Mesothelial cell of epicardium (in vitro differentiated cells): ENCODE measurements at regions not wholly inside any gene's neighbourhood (a gene's known extent, or its start where the extent isn't known, plus 50 kb on each side); places are given as distances from the start of the nearest gene placed in this dataset.
"Not testable (repeated sequence)": the region's sequence is repeated elsewhere in the genome, so short reads cannot be mapped to it uniquely, and the experiment has no call there.

Source experiments
- DNase-seq, 2 experiments: peaks; one replicate each; pipeline ENCODE4 v3.0.0; 2021; ENCODE audit warnings: low spot score in 2 of 2; ENCODE audit not compliant: unreplicated experiment in 2 of 2
- H3K27ac Mint-ChIP-seq: 2 replicates; pipeline ENCODE4 v1.8.0; 2021; ENCODE audit warnings: mixed read lengths
- H3K27me3 Mint-ChIP-seq: 2 replicates; pipeline ENCODE4 v1.8.0; 2021; ENCODE audit warnings: low read depth, mixed read lengths
- H3K36me3 Mint-ChIP-seq: 2 replicates; pipeline ENCODE4 v1.8.0; 2021; ENCODE audit warnings: mixed read lengths
- H3K4me1 Mint-ChIP-seq: 2 replicates; pipeline ENCODE4 v1.8.0; 2021; ENCODE audit warnings: mixed read lengths
- H3K4me3 Mint-ChIP-seq: 2 replicates; pipeline ENCODE4 v1.8.0; 2021; ENCODE audit warnings: mild to moderate bottlenecking, moderate library complexity, mixed read lengths
- H3K9me3 Mint-ChIP-seq: 2 replicates; pipeline ENCODE4 v1.8.0; 2021; ENCODE audit warnings: mixed read lengths
- CTCF ChIP-seq: fragments of 200-600 bp; sonication (generic); IDR thresholded peaks from one replicate; pipeline ENCODE4 v1.5.0; 2021; ENCODE audit warnings: antibody characterized with exemption; ENCODE audit not compliant: unreplicated experiment

GRCh38 chr6:151692216-151692615, 115.3 kb upstream of the ESR1 start:
- H3K36me3 Mint-ChIP-seq = no peaks in the 10 kb centered on the region
- H3K27ac Mint-ChIP-seq = no peak overlapping the region
- TF ChIP-seq CTCF = no peak
- no peak overlapping the region for H3K4me3 Mint-ChIP-seq
- H3K9me3 Mint-ChIP-seq = no peaks in the 10 kb centered on the region
- no peaks in the 10 kb centered on the region for H3K27me3 Mint-ChIP-seq
- DNase-seq = no peak
- H3K4me1 Mint-ChIP-seq = no peaks in the 10 kb centered on the region

- Mint-ChIP-seq H3K9me3 (no peaks in the 10 kb centered on the region), H3K27ac (no peak overlapping the region), H3K27me3 (no peaks in the 10 kb centered on the region), H3K4me3 (no peak overlapping the region), H3K4me1 (no peaks in the 10 kb centered on the region), H3K36me3 (no peaks in the 10 kb centered on the region)
- no peak for DNase-seq
- no peak for TF ChIP-seq CTCF
These were observed 114.1 kb upstream of the ESR1 start for GRCh38 chr6:151693366-151693765.

- no peaks in the 10 kb centered on the region for H3K36me3 Mint-ChIP-seq
- H3K4me1 Mint-ChIP-seq = no peaks in the 10 kb centered on the region
- no peak for TF ChIP-seq CTCF
- no peaks in the 10 kb centered on the region for H3K9me3 Mint-ChIP-seq
- DNase-seq = no peak
- no peak overlapping the region for H3K27ac Mint-ChIP-seq
- no peaks in the 10 kb centered on the region for H3K27me3 Mint-ChIP-seq
- no peak overlapping the region for H3K4me3 Mint-ChIP-seq
These were observed 112.3 kb upstream of the ESR1 start for GRCh38 chr6:151695156-151695555.

- H3K36me3 Mint-ChIP-seq, H3K4me1 Mint-ChIP-seq, H3K9me3 Mint-ChIP-seq, H3K27me3 Mint-ChIP-seq, H3K4me3 Mint-ChIP-seq, H3K27ac Mint-ChIP-seq, DNase-seq: not testable (repeated sequence)
These were observed 111.2 kb upstream of the ESR1 start for GRCh38 chr6:151696302-151696701.

GRCh38 chr6:151698931-151699700, 108.4 kb upstream of the ESR1 start:
- H3K27me3 Mint-ChIP-seq = peaks cover 1% of the 10 kb centered on the region
- H3K27ac Mint-ChIP-seq = no peak overlapping the region
- H3K4me1 Mint-ChIP-seq = no peaks in the 10 kb centered on the region
- DNase-seq = no peak
- TF ChIP-seq CTCF = no peak
- H3K4me3 Mint-ChIP-seq = no peak overlapping the region
- no peaks in the 10 kb centered on the region for H3K9me3 Mint-ChIP-seq
- H3K36me3 Mint-ChIP-seq = no peaks in the 10 kb centered on the region

- peaks cover 1% of the 10 kb centered on the region for H3K27me3 Mint-ChIP-seq
- no peak for DNase-seq
- H3K9me3 Mint-ChIP-seq = no peaks in the 10 kb centered on the region
- no peaks in the 10 kb centered on the region for H3K4me1 Mint-ChIP-seq
- TF ChIP-seq CTCF = no peak
- H3K4me3 Mint-ChIP-seq = no peak overlapping the region
- H3K27ac Mint-ChIP-seq = no peak overlapping the region
- no peaks in the 10 kb centered on the region for H3K36me3 Mint-ChIP-seq
These were observed 107.8 kb upstream of the ESR1 start for GRCh38 chr6:151699719-151700118.
